DOHH2 (cell line): ENCODE measurements at regions not wholly inside any gene's neighbourhood (a gene's known extent, or its start where the extent isn't known, plus 50 kb on each side); places are given as distances from the start of the nearest gene placed in this dataset.

Source experiments
- CTCF ChIP-seq: fragments of 200-600 bp; sonication (generic); IDR thresholded peaks from one replicate; pipeline ENCODE4 v1.5.1; 2014; ENCODE audit warnings: antibody characterized with exemption, mild to moderate bottlenecking, low read depth, low read length; ENCODE audit not compliant: poor library complexity, severe bottlenecking
- EZH2phosphoT487 ChIP-seq: fragments of 200-600 bp; sonication (generic); IDR thresholded peaks from 2 replicates; pipeline ENCODE4 v1.6.1; 2017; ENCODE audit warnings: borderline replicate concordance, mild to moderate bottlenecking, antibody characterized with exemption, low read length, moderate library complexity, mixed read lengths

- no peak for TF ChIP-seq CTCF
- TF ChIP-seq EZH2phosphoT487, result no peak
Measured at GRCh38 chr19:28312269-28312668, 900.7 kb downstream of the UQCRFS1 start.
